ENCODE measurements at regions not wholly inside any gene's neighbourhood (a gene's known extent, or its start where the extent isn't known, plus 50 kb on each side); places are given as distances from the start of the nearest gene placed in this dataset.

DNA sequence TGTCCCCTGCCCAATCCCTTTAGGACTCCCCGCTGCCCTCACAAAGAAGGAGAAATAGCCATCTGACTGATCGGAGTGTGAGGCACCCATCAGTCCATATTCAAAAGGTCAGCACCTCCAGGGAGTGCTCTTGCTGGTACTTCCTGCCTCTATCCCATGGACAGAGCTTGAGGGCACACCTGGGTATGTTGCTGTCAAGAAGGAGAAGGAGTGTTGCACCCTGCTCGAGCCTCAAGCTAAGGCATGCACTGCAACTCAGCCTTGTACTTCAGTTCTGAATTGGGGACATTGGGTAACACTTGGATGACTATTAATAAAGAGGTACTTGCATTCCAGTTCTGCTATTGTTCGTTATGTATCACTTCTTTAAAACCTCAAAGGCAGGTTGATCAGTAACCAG lies 190.3 kb upstream of the ZC3H12A start:
- Histone ChIP-seq H3K36me3 (ENCODE audit: control insufficient read depth in 1 of 2, insufficient read depth in 2 of 2, low read length in 2 of 2) (no peaks in the 10 kb centered on the region), H3K9me3 (ENCODE audit: control insufficient read depth in 1 of 2, insufficient read depth in 1 of 2, low read depth in 1 of 2, low read length in 2 of 2) (peaks cover 0 to 8% of the 10 kb centered on the region in 2 experiments; a peak in 1 of 4 replicates), H3K4me2 (ENCODE audit: low read length) (no peak overlapping the region), H2AFZ (ENCODE audit: low read depth, low read length, poor library complexity, severe bottlenecking) (no peak overlapping the region), H3K9me2 (ENCODE audit: insufficient read depth) (no peaks in the 10 kb centered on the region), H3K4me1 (ENCODE audit: control insufficient read depth in 1 of 2, insufficient read depth in 2 of 2, low read length in 2 of 2) (no peaks in the 10 kb centered on the region), H3K27me3 (ENCODE audit: insufficient read depth, low read length) (peaks cover 70% of the 10 kb centered on the region), H4K20me1 (ENCODE audit: insufficient read depth) (no peaks in the 10 kb centered on the region), H3K79me2 (ENCODE audit: insufficient read depth, low read length) (no peaks in the 10 kb centered on the region), H3K9ac (ENCODE audit: low read length) (no peak overlapping the region), H3K27ac (ENCODE audit: low read depth, low read length) (no peak overlapping the region), H3K4me3 (replicated peaks in 1 of 2; ENCODE audit: low read depth in 1 of 2, low read length in 2 of 2) (no peak overlapping the region)
- DNase-seq (ENCODE audit: low read depth, low spot score) (no peak), ATAC-seq (no peak)
- CTCF ChIA-PET: no interaction called here
- POLR2A ChIA-PET: no interaction called here
- TF ChIP-seq POLR2AphosphoS5 (IDR thresholded peaks at IDR 0.05; ENCODE audit: low read depth, low read length) (no peak), EGR1 (IDR thresholded peaks at IDR 0.05; ENCODE audit: low read depth) (no peak)
- TF ChIP-seq, protein P1, sequence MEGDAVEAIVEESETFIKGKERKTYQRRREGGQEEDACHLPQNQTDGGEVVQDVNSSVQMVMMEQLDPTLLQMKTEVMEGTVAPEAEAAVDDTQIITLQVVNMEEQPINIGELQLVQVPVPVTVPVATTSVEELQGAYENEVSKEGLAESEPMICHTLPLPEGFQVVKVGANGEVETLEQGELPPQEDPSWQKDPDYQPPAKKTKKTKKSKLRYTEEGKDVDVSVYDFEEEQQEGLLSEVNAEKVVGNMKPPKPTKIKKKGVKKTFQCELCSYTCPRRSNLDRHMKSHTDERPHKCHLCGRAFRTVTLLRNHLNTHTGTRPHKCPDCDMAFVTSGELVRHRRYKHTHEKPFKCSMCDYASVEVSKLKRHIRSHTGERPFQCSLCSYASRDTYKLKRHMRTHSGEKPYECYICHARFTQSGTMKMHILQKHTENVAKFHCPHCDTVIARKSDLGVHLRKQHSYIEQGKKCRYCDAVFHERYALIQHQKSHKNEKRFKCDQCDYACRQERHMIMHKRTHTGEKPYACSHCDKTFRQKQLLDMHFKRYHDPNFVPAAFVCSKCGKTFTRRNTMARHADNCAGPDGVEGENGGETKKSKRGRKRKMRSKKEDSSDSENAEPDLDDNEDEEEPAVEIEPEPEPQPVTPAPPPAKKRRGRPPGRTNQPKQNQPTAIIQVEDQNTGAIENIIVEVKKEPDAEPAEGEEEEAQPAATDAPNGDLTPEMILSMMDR (IDR thresholded peaks at IDR 0.05 in 2 of 3, conservative IDR thresholded peaks at IDR 0.05 in 1 of 3; ENCODE audit: borderline replicate concordance in 1 of 3, insufficient read depth in 1 of 3, low read depth in 2 of 3, low read length in 2 of 3): no peak
- no TSS peak for BruUV-seq (replicated peaks)
- RAD21 ChIA-PET (ENCODE audit: low non-redundant PET in 1 of 2, low total read pairs in 2 of 2, uncharacterized antibody in 2 of 2, unreplicated experiment in 2 of 2): no interaction called here
- intact Hi-C loops (cut with micrococcal nuclease): no loop called here

DNA sequence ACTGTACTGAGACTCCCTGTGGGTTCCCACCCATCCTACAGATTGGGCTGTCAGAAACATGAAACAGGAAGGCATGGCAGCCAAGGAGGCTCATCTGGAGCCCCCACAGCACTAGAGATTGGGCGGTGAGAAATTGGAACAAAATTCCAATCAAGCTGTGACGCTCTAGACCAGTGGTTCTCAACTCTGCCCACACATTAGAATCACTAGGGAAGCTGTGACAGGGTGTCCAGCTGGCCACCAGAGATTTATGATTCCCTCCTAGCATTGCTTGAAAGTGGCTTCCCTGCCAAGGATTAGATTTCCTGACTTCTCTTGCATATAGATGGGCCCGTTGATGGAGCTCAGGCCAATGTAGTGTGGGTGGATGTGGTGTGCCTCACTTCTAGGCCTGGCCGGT lies 187.5 kb upstream of the ZC3H12A start:
- ChIA-PET CTCF (no interaction called here), RAD21 (ENCODE audit: low non-redundant PET in 1 of 2, low total read pairs in 2 of 2, uncharacterized antibody in 2 of 2, unreplicated experiment in 2 of 2) (no interaction called here), POLR2A (no interaction called here)
- intact Hi-C loops (cut with micrococcal nuclease): no loop called here
- Histone ChIP-seq H3K9me3 (ENCODE audit: control insufficient read depth in 1 of 2, insufficient read depth in 1 of 2, low read depth in 1 of 2, low read length in 2 of 2) (no peaks in the 10 kb centered on the region), H3K4me2 (ENCODE audit: low read length) (no peak overlapping the region), H3K9me2 (ENCODE audit: insufficient read depth) (no peaks in the 10 kb centered on the region), H3K27ac (ENCODE audit: low read depth, low read length) (no peak overlapping the region), H3K4me1 (ENCODE audit: control insufficient read depth in 1 of 2, insufficient read depth in 2 of 2, low read length in 2 of 2) (no peaks in the 10 kb centered on the region), H3K36me3 (ENCODE audit: control insufficient read depth in 1 of 2, insufficient read depth in 2 of 2, low read length in 2 of 2) (no peaks in the 10 kb centered on the region), H3K79me2 (ENCODE audit: insufficient read depth, low read length) (no peaks in the 10 kb centered on the region), H3K4me3 (replicated peaks in 1 of 2; ENCODE audit: low read depth in 1 of 2, low read length in 2 of 2) (no peak overlapping the region), H3K9ac (ENCODE audit: low read length) (no peak overlapping the region), H2AFZ (ENCODE audit: low read depth, low read length, poor library complexity, severe bottlenecking) (no peak overlapping the region), H4K20me1 (ENCODE audit: insufficient read depth) (no peaks in the 10 kb centered on the region), H3K27me3 (ENCODE audit: insufficient read depth, low read length) (peaks cover 82% of the 10 kb centered on the region)
- DNase-seq (ENCODE audit: low read depth, low spot score) (no peak), ATAC-seq (no peak)
- no TSS peak for BruUV-seq (replicated peaks)
- TF ChIP-seq SP1 (IDR thresholded peaks at IDR 0.05; ENCODE audit: low read depth) (no peak), POLR2AphosphoS5 (IDR thresholded peaks at IDR 0.05; ENCODE audit: low read depth, low read length) (no peak), TCF7L2 (IDR thresholded peaks at IDR 0.05; ENCODE audit: borderline replicate concordance, extremely low read depth, insufficient read depth, insufficient read length) (no peak), CEBPB (IDR thresholded peaks at IDR 0.05; ENCODE audit: low read depth) (no peak), SIN3A (IDR thresholded peaks at IDR 0.05; ENCODE audit: low read depth) (no peak), EGR1 (IDR thresholded peaks at IDR 0.05; ENCODE audit: low read depth) (no peak), ELF1 (IDR thresholded peaks at IDR 0.05; ENCODE audit: borderline replicate concordance, low read depth) (no peak), YY1 (IDR thresholded peaks at IDR 0.05; ENCODE audit: extremely low read depth, insufficient replicate concordance, low read depth, low read length) (no peak), RAD21 (IDR thresholded peaks at IDR 0.05; ENCODE audit: low read depth) (no peak), FOSL1 (IDR thresholded peaks at IDR 0.05; ENCODE audit: low read depth) (no peak), EZH2 (IDR thresholded peaks at IDR 0.05) (no peak)
- TF ChIP-seq, protein P2, sequence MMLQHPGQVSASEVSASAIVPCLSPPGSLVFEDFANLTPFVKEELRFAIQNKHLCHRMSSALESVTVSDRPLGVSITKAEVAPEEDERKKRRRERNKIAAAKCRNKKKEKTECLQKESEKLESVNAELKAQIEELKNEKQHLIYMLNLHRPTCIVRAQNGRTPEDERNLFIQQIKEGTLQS (IDR thresholded peaks at IDR 0.05): no peak
- TF ChIP-seq, protein P3, sequence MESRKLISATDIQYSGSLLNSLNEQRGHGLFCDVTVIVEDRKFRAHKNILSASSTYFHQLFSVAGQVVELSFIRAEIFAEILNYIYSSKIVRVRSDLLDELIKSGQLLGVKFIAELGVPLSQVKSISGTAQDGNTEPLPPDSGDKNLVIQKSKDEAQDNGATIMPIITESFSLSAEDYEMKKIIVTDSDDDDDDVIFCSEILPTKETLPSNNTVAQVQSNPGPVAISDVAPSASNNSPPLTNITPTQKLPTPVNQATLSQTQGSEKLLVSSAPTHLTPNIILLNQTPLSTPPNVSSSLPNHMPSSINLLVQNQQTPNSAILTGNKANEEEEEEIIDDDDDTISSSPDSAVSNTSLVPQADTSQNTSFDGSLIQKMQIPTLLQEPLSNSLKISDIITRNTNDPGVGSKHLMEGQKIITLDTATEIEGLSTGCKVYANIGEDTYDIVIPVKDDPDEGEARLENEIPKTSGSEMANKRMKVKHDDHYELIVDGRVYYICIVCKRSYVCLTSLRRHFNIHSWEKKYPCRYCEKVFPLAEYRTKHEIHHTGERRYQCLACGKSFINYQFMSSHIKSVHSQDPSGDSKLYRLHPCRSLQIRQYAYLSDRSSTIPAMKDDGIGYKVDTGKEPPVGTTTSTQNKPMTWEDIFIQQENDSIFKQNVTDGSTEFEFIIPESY (IDR thresholded peaks at IDR 0.05; ENCODE audit: extremely low read depth, insufficient replicate concordance, low read length): no peak

Data from HCT116 (cell line).